ENCODE measurements at regions not wholly inside any gene's neighbourhood (a gene's known extent, or its start where the extent isn't known, plus 50 kb on each side); places are given as distances from the start of the nearest gene placed in this dataset.

DNA sequence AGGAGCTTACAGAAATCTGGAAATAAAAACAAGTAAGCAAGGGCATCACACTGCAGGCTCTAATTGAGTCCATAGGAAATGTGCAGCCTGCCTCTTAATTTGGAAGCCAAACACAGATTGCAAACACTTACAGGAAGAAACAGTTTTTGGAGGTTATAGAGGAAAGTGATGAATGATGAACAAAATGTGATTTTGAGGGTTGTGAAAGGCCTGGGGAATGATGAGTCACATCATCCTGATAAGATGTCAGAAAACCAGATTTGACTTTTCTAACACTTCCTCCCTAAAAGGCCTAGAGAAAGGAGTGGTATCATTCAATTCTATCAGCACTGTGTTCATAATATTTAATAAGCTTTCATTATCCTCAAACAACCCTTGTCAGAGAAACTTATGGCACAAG is 96.6 kb upstream of the POU2AF2 start:
- no peaks in the 10 kb centered on the region for H3K4me1 ChIP-seq
- no peak overlapping the region for H3K27ac ChIP-seq
- TF ChIP-seq, protein P1, sequence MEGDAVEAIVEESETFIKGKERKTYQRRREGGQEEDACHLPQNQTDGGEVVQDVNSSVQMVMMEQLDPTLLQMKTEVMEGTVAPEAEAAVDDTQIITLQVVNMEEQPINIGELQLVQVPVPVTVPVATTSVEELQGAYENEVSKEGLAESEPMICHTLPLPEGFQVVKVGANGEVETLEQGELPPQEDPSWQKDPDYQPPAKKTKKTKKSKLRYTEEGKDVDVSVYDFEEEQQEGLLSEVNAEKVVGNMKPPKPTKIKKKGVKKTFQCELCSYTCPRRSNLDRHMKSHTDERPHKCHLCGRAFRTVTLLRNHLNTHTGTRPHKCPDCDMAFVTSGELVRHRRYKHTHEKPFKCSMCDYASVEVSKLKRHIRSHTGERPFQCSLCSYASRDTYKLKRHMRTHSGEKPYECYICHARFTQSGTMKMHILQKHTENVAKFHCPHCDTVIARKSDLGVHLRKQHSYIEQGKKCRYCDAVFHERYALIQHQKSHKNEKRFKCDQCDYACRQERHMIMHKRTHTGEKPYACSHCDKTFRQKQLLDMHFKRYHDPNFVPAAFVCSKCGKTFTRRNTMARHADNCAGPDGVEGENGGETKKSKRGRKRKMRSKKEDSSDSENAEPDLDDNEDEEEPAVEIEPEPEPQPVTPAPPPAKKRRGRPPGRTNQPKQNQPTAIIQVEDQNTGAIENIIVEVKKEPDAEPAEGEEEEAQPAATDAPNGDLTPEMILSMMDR (IDR thresholded peaks at IDR 0.05) = no peak
- H3K27me3 ChIP-seq = no peaks in the 10 kb centered on the region
- intact Hi-C loops (cut with DNase I) = no loop called here
- H3K9me3 ChIP-seq = no peaks in the 10 kb centered on the region
- no peak for DNase-seq
- no peak overlapping the region for H3K4me3 ChIP-seq
- no peak for ATAC-seq
- H3K36me3 ChIP-seq = no peaks in the 10 kb centered on the region

DNA sequence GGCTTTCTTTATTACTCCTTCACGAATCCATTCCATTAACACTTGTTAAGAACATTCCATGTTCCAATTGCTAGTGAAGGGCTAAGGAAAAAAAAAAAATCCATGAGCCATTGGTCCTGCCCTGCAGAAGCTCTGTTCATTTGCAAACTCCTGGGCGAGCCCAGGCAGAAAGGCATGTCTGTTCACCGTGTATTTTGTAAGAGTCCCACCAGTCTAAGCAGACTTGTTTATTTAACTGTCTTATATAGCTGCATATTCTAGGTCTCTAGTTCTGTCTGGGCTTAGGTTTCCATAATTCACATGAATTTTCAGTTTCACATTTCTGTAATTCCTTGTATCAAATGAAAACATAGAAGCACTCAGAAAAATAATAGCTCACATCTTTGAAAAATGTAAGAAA is 97.4 kb upstream of the POU2AF2 start:
- intact Hi-C loops (cut with DNase I) = no loop called here
- no peak for ATAC-seq
- H3K27me3 ChIP-seq = no peaks in the 10 kb centered on the region
- TF ChIP-seq, protein P1 (IDR thresholded peaks at IDR 0.05) = no peak
- no peak for DNase-seq
- H3K4me3 ChIP-seq = no peak overlapping the region
- H3K36me3 ChIP-seq = no peaks in the 10 kb centered on the region
- H3K4me1 ChIP-seq = no peaks in the 10 kb centered on the region
- no peaks in the 10 kb centered on the region for H3K9me3 ChIP-seq
- H3K27ac ChIP-seq = no peak overlapping the region

DNA sequence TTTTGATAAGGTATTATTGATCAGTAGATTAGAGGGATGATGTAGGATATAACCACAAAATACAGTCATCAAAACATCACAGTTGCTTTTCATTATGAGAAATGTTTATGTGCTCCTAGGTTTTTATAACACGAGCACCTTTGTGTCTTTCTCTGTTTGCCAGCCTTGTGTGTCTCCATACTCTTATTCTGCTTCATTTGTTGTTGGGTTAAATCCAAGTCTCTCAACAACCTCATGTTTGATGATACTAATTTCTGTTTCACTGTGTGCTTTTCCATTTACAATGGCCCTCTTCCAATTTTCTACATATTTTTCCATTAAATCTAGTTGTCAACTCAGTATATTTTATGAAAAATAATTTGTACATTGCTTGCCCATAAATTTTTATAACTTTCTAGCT is 107.7 kb upstream of the POU2AF2 start:
- no peaks in the 10 kb centered on the region for H3K27me3 ChIP-seq
- no peaks in the 10 kb centered on the region for H3K36me3 ChIP-seq
- DNase-seq (no peak), ATAC-seq (no peak)
- no peaks in the 10 kb centered on the region for H3K9me3 ChIP-seq
- no peak overlapping the region for H3K4me3 ChIP-seq
- H3K4me1 ChIP-seq = no peaks in the 10 kb centered on the region
- intact Hi-C loops (cut with DNase I) = no loop called here
- no peak overlapping the region for H3K27ac ChIP-seq
- TF ChIP-seq, protein P1 (IDR thresholded peaks at IDR 0.05) = no peak

DNA sequence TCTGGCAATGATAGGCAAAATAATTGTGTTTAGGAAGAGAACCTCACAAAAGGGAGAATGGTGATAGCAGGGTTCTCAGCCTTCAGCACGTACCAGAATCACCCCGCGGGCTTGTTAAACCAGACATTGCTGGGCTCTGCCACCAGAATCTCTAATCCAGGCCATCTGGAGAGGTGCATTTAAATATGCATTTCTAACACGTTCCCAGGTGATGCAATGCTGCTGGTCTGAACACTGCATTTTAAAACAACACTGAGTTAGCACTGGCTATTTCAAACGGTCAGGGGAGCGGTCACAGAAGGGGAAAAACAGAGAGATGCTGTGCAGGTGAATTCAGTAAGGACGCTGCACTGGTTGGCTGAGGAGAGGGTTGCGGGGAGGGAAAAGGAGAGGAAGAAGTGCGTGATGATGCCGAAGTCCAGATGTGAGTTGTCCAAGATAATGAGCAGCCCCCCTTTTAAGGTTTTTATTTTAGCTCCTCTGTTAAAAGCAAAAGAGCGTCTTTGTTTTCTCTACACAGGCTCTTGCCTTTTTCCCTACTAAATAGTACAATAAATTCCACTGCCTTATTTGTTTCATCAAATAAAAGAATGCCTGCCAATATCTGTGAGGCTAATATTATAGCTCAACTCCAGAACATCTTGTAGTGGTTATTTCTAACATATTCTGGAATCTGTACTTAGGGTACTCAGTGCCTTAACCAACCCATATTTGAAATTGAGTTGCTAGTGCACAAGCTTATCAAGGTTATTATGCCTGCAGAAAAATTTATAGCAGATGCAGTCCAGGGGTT is 109.6 kb upstream of the POU2AF2 start:
- intact Hi-C loops (cut with DNase I) = no loop called here
- no peaks in the 10 kb centered on the region for H3K9me3 ChIP-seq

DNA sequence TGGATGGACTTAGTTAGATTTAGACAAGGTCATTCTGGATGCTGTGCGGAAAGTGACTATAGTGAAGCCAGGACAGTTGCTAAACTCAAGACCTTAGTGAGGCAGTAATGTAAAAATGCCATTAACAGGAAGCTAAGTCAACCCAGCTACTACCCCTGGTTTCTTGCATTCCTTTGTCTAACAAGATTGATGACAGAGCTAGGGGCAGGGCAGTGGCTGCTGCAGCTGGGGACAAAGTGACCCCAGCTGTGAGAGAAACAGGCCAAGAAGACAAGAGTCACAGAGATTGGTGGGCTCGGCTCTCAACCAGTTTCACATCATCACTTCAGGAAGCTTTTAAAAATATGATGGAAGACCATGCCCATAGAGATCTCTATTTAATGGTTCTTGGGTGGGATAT is 110.4 kb upstream of the POU2AF2 start:
- intact Hi-C loops (cut with DNase I) = no loop called here
- Histone ChIP-seq H3K36me3 (no peaks in the 10 kb centered on the region), H3K27ac (no peak overlapping the region), H3K27me3 (no peaks in the 10 kb centered on the region), H3K4me3 (no peak overlapping the region), H3K9me3 (no peaks in the 10 kb centered on the region), H3K4me1 (no peaks in the 10 kb centered on the region)
- no peak for ATAC-seq
- no peak for DNase-seq
- TF ChIP-seq, protein P1 (IDR thresholded peaks at IDR 0.05) = no peak

More for the DNA sequence above, 109.6 kb upstream of the POU2AF2 start:
- H3K36me3 ChIP-seq = no peaks in the 10 kb centered on the region
- no peaks in the 10 kb centered on the region for H3K27me3 ChIP-seq
- DNase-seq (no peak), ATAC-seq (no peak)
- TF ChIP-seq, protein P1 (IDR thresholded peaks at IDR 0.05) = no peak
- H3K4me3 ChIP-seq = no peak overlapping the region
- H3K4me1 ChIP-seq = no peaks in the 10 kb centered on the region
- no peak overlapping the region for H3K27ac ChIP-seq
